HG03521 (cell line): ENCODE measurements at regions not wholly inside any gene's neighbourhood (a gene's known extent, or its start where the extent isn't known, plus 50 kb on each side); places are given as distances from the start of the nearest gene placed in this dataset.

Experiments
- ATAC-seq: cut with Tn5 transposase; IDR thresholded peaks from one replicate; pipeline ENCODE4 v1.9.1; 2021; ENCODE audit warnings: mild to moderate bottlenecking, moderate library complexity; ENCODE audit not compliant: unreplicated experiment

DNA sequence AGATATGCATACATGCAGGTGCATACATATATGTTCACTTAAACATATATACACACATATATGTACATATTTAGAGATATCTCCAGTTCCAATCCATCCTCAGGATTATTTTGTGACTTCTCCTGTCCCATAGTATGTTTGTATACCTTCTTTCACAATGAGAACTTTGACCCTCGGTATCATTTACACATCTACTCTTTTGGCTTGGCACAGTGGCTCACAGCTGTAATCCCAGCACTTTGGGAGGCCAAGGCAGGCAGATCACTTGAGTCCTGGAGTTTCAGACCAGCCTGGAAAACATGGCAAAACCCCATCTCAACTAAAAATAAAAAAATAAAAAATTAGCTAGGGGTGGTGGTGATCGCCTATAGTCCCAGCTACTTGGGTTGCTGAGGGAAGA is 148.1 kb upstream of the CCL2 start:
- ATAC-seq, result no peak

DNA sequence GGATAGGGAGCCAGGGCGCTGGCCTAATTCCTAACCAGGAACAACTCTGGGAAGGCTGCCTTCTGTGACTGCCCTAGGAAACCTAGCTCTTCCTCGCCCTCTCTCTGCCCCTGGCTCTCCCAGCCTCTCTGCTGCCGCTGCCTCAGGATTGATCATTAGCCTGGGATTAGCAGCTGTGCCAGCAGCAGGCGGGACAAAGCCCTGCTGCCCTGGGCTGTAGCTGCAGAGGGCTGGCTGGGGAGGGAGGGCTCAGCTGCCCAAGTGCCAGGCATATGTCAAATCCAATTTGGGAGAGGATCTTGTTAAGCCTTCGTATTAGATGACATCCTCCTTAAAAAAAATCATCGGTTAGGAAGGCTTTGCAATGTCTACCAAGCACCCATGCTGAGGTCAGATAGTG is 144.8 kb upstream of the CCL2 start:
- ATAC-seq, result no peak

DNA sequence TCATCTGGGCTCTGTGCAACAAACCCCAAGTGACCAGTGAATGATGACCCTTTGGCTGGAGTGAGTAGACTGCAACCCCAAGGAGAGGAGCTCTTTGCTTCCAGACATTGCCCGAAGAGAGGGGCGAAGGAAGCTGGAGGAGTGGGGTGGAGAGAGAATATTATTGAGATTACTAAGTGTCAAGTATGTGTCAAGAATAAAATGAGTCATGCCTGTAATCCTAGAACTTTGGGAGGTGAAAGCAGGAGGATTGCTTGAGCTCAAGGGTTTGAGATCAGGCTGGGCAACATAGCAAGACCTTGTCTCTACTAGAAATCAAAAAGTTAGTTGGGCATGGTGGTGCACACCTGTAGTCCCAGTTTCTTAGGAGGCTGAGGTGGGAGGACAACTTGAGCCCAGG is 142.0 kb upstream of the CCL2 start:
- no peak for ATAC-seq

DNA sequence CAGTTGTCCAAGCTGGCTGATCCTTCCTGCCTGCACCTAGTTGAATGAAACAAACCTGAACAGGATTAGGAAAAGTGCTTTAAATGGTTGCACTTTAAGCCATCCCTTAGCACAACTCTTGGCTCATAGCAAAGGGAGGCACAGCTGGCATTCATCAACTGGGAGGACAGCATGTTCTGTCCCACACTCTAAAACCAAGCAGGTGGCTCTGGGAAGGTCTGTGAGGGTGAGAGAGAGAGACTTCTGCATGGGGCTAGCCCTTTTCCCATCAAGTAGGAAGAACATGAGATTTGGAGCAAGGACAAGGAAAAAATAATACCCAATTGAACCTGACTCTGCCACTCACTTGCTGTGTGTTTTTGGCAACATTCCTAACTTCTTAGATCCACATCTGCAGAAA is 140.9 kb upstream of the CCL2 start:
- ATAC-seq, result no peak

DNA sequence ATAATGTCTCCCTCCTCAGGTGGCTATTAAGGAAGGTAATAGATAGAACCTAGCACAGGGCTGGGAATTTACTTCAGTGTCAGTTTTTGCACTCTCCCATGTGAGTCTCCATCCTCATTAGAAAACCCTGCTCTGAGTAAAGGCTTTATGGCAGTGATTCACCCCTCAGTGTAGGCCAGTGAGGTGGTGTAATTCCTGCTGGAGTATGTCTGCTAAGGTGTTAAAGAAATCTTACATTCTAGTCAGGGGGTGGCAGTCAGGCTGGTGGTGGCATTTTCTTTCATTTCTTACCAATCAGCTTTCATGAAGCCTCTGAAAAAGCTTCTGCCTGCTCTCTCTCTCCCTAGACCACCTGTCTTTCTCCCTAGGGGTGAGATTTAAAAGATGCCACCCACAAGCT is 138.8 kb upstream of the CCL2 start:
- no peak for ATAC-seq

DNA sequence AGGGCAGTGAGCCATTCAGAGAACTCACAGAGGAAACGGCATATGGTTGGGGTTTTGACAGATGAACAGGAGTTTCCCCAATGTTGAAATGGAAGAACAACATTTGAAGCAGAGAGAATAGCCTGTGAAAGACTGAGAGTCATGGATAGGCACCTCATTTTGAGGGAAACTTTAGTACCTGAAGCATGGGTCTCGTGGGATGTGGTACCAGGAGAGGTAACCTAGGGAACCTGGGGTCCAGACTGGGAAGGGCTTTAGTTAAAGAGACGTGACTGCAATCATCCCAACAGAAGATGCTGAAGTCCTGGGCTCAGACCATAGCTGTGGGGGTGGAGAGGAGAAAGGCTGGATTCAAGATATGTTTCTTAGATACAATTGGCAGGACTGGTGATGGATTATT is 137.8 kb upstream of the CCL2 start:
- ATAC-seq, result no peak

DNA sequence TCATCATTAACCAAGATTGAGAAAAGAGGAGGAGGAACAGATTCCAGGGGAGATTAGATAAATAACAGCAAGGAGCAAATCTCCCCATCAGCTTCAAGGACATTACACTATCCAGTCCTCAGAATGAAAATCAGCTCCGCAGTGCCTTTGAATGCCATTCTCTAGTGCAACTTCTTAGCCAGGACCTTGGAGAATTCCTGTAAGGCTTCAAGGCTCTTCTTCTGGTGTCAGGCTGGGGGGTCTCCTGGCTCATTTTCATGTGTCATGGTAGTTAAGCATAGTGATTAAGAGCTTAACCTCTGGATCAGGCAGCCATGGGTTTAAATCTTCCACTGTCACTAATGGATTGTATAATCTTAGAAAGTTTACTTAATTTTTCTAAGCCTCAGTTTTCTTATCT is 137.3 kb upstream of the CCL2 start:
- no peak for ATAC-seq

DNA sequence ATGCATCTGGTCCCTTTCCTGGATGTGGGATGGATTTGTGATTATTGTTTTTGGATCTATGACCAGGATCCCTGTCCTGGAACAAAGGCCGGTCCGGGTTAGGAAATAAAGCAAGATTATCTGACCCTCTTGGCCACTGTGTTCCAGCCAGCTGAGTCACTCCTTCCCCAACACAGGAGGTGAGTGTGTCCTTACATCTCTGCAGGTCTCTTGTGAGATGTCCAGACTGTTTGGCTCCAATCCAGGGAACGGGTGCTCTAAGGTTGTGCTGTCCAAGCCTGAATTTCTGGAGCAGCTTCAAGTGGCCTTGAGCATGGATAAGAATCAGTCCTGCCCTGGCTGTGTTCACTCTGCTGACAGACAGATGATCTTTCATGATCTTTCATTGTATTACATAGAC is 136.5 kb upstream of the CCL2 start:
- no peak for ATAC-seq

DNA sequence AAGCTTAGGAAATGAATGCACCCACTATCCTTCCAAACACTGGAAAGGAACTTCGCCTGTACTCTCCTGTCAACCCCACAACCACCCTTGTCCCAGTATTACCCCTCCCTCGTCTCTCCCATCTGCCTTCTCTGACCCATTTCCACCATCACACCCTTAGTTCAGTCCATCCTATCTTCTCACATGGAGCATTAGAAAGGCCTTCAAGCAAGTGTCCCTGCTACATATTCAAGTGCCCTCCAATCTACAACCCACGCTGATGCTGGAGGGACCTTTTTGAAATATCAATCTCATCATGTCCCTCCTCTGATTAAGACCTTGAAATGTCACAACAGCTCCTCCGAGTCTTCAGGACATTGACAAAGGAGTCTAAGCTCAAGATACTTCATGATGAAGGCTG is 133.8 kb upstream of the CCL2 start:
- no peak for ATAC-seq

DNA sequence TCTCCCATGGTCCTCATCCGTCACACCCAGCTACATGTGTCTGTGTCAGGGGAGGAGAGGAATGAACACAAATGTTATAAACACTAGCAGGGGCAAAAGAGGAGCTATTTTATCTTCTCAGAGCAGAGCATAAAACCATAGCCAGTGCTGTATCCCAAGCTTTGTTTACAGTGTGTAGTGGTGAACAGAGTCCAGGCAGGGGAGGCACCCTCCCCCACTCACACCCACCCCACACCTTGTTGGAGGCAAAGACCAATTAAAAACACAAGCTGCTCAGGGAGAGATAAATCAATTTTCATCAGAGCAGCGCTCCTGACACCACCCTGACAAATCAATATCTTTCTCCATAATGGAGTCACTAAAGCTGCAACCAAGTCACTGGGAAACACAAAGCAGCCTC is 132.6 kb upstream of the CCL2 start:
- ATAC-seq, result no peak

DNA sequence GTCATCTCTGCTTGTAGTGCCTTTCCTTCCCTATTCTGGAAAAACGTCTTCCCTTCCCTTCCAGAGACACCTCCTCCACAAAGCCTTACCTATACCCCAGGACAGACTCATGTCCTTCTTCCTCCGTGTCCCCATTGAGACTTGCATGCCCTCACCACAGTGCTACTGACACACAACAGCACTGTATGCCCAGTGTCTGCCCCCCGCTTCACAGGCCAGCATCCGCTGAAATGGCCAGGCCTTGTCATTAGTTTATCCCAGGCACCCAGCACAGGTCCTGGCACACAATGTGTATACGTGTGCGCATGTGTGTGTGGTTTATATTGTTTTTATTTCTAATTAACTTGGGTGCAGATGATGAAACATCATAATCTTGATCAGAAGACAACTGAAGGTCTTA is 130.1 kb upstream of the CCL2 start:
- ATAC-seq, result no peak

DNA sequence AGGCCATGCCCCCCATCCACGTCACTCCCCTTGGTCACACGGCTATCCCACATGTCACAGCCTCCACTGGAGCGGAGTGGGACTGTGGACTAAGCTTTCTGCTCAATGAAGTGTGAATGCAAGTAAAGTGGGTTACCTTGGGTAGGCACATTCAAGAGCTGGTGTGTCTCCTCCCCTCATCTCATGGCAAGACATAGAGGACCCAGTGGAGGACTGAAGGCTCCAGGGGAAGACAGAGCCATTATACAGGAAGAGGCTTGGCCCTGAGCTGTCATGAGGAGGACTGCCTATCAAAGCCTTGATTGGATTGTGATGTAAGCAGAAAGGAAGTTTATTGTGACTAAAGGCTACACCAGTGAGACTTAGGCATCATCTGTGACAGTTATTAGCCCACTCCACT is 129.2 kb upstream of the CCL2 start:
- ATAC-seq, result no peak

DNA sequence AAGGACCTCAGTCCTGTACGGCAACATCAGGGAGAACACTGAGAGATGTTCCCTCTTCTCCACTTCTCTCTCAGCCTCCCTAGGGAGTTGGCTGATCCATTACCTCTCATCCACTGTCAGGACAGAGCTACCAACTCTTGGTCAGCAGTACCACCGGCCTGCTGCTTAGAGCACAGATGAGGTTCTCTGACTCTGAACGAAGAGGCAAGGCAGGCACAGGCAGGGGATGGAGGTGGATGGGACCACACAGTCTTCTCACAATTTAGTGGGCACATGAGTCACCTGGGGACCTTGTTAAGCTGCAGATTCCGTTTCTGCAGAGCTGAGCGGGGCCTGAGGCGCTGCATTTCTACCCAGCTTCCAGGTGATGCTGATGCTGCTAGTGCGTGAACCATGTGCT is 128.6 kb upstream of the CCL2 start:
- no peak for ATAC-seq

DNA sequence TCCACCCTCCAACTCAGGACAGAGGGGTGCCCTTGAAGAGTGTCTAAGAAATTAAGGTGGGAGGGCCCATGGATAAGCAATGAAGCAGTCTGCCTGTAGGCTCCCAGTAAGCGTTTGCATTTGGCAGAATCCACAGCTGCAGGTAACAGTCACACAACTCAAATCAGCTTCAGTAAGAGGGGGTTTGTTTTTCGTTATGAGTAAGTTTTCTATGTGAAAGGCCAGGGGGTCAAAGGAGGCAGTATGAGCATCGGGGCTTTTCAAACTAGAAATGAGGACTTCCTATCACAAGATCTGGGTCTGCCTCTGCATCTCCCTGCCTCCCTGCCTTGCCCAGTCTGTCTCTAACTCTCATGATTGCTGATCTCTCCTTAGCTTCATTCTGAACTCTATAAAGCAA is 128.1 kb upstream of the CCL2 start:
- no peak for ATAC-seq

DNA sequence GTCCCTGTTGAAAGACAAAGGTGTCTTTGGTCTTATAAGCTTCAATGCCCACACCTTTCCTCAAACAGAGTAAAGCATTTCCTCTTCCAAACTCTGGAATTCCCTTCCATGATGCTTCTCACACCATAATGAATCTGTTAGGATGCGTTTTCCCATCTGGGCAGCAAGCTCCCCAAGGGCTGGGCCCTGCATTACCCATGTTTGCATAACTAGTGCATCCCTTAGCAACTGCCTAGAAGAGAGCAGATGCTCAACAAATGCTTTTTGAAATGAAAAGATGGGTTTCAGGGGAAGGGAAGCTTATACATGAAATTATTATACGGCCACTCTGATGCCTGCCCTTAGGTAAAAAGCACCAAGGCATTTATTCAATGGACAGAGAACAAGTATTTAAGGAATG is 124.5 kb upstream of the CCL2 start:
- ATAC-seq, result no peak

DNA sequence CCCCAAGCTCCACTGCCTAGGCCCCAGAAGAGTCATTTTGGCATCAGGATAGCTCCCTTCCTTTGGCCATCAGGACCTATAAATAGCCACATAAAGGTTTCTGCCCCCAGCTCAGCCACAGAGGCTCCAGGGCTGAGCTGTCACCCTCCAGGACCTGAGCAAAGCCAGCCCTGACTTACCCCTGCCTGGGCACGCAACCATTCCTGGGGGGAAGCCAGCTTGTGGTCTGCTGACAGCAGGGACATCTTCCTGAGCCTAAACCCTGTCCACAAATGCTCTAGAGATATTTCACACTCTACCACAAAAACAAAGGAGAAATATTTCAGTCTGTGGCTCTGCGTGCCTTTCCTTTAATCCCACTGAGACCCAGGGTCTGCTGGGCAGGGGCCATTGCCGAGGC is 123.7 kb upstream of the CCL2 start:
- no peak for ATAC-seq

DNA sequence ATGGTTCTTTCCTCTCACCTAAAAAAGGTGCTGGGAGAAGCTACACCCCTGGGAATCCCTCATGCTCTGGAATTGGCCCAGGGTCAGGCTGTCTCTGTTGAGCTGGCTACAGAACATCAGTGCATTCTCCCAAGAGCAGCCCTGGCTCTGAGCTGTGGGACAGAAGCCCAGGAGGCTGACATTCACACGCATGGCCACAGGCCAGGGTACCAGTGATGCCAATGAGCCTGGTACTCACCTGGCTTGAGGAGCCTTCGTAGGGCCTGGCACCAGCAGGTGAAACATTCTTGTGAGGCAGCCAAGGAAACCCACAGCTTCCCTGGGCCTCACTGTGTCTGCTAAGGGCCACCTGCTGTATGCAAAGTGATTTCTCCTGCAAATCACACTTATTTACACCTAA is 121.7 kb upstream of the CCL2 start:
- no peak for ATAC-seq

DNA sequence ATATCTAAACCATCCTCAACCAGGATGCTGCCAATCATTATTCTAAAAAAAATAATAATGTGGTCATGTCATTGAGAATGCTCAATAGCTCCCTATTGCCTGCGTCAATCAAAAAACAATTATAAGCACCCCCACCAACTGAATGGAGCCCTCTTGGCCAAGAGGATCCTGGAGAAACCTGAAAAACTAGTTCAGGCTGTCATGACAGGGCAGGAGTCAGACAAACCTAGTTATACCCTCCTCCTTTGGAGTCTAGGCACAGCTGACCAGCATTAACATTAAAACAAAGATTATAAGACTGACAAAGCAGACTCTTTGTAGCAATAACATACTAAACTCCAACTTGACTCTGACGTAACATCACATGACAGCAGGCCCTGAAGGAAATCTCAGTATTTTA is 119.2 kb upstream of the CCL2 start:
- no peak for ATAC-seq

DNA sequence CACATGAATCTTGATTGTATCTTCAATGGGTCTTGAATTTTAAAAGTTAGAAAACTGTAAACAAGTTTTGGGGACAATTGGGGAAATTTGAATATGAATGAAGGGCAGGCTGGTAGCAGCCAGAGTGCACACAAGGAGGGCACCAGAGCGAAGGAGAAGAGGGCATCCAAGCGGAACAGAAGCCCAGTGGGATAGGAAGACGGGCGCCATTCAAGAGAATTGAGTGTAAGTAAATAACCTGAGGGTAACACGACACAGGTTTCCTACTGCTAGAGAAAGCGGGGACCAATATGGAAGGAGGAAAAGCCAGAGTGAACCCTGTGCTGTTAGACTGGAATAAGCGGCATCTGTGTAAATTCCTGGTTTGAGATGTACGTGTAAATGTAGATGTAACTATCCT is 115.1 kb upstream of the CCL2 start:
- ATAC-seq, result no peak

DNA sequence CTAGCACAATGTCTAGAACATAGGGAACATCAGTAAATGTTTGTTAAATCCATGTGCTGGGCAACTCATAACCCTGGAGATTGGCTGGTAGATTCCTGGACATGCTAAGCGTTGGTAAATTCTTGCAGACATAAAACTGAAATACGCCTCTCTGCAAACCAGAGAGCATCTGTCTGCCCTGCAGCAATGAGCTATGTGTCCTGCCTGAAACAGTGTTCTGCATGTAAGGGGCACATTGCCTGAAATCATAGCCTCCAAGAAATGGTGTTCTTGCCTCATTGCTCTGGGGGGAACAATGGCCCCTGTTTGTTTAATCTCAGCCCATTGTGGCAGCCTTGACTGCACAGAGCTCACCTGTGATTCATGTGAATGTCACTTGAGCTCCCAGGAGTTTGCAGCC is 113.5 kb upstream of the CCL2 start:
- ATAC-seq, result no peak

DNA sequence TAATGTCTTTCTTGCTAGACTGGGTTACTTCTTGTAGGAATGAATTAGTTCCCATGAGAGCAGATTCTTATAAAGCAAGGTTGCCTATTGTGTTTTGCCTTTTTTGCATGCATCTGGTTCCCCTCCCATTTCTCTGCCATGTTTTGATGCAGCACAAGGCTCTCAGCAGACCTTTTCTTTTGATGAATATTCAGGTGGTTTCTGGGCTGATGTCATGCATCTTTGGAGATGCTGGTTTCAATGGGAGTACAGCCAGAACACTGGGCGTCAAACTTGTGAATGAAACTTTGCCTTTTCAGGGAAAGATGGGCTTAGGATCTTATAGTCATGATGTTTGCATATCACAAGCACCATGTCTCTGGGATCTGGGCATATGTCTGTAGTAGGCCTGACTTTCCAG is 111.7 kb upstream of the CCL2 start:
- no peak for ATAC-seq

DNA sequence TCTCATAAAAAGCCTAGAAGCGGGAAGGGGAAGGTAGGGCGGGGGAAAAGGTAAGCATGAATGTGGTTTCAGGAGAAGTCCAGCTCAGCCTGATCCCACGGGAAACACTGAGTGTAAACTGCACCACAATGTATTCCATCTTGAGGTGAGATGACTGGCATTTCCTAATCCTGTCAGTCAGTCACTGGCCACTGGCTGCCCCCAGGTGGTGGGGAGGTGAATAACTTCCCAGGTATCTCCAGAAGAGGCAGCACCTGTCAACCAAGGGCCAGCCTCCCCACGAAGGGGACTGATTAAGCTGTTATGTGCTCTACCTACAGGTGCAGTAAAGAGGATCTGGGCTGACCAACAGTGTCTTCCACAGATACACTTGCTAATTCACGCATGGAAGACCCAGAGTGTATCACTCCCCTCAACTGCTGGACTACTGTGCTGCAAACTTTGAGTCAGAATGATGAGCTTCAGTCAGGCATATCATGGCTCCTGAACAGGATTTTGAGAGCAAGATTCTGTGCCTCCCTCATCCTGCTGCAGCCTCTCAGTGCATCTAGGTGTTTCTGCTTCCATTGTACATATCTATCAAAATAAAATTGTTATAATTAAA is 108.5 kb upstream of the CCL2 start:
- ATAC-seq, result no peak

DNA sequence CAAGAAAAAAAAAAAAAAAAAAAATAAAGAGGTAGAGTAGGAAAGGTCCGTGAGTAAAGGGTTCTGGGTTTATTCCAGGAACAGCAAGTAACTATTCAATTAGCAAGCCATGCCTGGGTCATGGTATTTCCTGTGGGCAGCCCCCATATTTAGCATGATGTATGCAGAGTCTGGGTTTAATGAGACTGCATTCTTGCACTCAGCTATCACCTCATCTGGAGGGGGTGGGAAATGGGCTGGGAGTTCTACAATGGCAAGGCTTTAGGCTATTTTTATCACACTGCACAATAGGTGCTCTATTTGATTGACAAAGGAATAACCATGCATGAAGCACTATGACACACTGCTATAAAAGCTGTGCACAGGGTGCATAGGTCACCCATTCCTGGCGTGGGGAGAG is 104.0 kb upstream of the CCL2 start:
- ATAC-seq, result no peak

DNA sequence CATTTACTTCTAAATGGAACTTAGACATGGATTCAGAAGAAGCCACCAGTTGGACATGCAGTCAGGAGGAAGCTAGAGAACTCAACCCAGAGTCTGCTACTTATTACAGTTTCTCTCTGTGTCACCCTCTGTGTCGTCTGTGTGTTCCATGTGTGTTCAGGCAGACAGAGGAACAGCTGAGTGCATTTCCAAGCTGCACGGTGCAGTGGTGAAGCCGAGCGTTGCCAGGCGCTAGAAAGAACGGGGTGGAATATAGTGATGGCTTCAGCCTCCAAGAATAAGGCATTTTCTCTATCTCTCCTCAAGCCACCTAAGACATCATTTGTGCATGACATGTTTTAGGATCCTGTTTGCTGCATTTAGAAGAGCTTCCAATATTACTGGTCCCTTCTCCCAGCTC is 101.1 kb upstream of the CCL2 start:
- ATAC-seq, result no peak
